GM21367 (cell line): ENCODE measurements at regions not wholly inside any gene's neighbourhood (a gene's known extent, or its start where the extent isn't known, plus 50 kb on each side); places are given as distances from the start of the nearest gene placed in this dataset.
"Not testable (repeated sequence)": the region's sequence is repeated elsewhere in the genome, so short reads cannot be mapped to it uniquely, and the experiment has no call there.

Experiments
- ATAC-seq: cut with Tn5 transposase; IDR thresholded peaks from one replicate; pipeline ENCODE4 v1.9.1; 2021; ENCODE audit not compliant: unreplicated experiment

DNA sequence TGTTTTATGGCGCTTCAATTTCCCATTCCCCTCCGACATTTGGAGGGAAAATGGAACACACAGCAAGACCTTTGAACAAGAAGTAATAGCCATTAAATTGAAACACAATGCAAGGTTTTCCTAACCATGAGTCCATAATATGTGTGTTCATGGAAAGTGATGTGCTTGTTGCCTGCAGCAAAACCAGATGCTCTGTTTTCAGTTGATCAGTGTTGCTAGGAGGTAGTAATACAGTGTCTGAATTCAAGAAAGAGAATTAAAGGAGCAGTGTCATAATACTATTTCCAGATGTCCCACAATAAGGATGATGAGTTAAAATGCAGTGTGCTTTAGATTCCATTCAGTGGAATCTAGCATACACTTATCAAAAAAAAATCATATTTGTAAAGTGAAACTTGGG lies 637.4 kb upstream of the API5 start:
- ATAC-seq = no peak

DNA sequence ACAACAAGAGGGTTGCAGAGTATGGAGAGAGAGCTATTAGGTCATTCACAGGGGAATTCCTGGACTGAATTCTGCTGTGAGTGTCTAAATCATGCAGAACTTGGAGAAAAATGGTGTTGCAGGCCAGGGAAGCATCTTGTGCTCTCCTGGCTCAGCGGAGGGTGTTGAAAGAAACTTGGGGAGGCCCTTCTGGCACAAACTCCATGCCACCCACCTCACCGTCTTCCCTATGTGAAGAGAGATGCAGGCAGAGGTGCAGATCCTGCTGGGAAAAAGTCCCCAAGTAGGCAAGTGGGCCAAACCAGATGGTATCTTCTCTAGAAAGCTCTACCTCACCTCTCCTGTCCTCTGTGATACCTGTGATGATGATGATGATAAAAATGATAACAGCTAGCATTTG lies 604.3 kb upstream of the API5 start:
- ATAC-seq = no peak

DNA sequence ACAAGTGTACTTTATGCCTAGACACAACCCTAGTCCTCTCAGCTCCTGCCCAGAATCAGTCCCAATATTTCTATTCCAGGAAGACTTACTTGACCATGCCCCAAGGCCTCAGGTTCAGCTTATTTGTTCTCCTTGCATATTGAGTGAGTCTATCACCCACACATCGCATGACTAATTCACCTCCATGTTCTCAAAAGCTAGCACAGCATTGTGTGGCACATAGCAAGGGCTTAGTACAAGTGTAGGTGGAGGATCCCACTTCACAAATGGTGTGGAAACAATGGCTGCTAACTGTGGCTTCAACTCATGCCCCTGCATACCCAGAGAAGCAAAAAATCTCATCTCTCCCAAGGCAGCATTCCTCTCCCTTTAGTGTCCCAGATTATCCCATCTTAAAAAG lies 602.6 kb upstream of the API5 start:
- ATAC-seq = no peak

DNA sequence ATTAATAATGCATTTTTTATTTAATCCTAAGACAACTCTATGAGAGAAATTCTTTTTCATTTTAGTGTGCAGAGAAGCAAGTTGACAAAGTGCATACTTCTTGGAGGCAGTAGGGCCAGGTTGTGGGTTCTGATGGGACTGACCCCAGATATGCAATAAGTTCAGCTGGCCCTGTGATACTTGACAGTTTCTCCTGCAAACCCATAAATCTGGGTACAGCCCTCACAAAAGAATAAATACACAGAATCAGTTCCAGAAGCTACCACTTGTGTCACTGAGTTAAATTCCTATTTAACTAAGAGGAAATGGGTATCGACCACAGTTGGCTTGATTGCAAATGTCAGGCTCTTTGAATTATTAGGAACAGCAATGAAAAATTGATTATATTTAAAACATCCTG lies 598.5 kb upstream of the API5 start:
- ATAC-seq = no peak

DNA sequence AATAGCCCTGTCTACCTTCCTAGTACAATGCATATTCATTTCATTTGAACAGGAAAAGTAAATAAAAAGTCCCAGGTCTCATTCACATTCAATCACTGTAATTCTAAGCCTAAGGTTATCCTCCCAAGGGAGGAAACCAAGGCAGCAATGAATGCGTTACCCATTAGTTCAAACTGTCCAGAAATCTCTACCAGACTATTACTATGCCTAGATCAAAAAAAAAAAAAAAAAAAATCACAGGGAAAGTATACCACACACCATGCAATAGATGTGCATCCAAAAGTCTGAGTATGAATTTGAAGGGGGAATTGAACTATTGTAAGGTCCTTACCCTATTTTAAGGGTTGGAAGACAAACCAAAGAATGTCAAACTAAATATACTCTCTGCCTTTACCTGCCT lies 598.0 kb upstream of the API5 start:
- ATAC-seq = no peak

DNA sequence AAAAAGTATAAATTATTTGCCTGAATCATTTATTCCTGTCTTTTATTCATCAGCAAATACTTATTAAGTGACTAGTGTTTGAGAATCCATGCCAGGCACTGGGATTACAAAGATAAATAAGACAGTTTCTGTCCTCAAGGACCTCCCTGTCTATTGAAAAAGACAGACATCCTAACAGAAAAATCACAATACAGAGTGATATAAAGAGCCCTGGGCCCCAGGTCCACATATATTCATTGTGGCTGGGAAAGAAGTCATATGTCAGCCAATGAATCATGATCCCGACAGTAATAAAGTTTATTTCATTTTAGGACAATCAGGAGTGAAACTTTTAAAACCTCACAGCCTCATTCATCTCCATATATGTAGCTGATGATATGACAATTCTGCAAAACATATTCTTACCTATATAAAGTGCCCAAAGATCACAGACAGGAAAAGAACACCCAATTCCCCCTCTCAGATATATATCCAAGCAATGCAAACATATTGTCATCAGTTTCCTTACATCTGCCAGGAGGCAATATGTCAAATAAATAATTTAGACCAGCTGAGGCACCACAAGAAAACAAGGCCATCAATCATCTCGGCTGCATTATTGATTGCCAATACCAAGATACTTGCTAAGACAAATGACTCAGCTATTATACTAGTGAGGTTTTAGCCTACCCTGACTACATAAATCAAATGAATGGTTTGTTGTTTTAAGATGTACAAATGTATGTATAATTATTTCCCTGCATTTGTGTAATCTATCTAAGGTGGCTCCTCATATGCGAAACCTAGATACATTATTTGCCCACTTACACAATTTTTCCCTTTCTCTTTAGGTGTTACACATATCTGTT lies 590.9 kb upstream of the API5 start:
- ATAC-seq = no peak

DNA sequence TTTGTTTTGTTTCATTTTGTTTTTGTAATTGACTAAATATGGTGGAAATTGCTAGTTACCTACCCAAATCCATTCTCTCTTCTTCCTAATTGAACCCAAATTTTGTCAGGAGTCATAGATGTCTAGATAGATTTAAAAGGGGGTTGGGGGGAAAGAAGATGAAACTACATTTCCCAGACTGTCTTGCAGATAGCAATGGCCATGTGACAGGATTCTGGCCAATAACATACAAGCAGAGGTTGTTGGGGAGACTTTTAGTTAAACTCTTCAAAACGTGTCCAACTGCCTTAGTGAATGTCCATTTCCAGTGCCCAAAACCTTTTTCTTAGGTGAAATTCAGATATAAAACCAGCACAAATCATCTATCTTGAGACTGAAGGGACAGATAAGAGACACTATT lies 583.9 kb upstream of the API5 start:
- no peak for ATAC-seq

DNA sequence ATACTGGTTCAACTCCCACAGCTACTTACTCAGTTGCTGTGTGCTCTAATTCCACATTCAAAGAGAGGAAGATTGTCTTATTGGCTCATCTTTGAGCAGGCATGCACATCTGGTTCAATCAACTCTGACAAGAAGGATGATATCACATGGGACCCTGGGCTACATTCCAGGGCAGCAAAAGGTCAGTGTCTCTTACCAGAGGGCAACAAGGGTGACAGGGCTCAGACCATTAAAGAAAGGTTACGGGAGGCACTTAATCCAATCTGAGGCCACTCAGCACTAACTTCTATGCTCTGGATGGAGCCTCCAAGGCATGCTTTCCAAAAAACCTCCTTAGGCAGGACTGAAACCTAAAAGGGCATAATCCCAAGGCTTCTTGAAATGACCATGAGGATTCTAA lies 549.4 kb upstream of the API5 start:
- no peak for ATAC-seq

DNA sequence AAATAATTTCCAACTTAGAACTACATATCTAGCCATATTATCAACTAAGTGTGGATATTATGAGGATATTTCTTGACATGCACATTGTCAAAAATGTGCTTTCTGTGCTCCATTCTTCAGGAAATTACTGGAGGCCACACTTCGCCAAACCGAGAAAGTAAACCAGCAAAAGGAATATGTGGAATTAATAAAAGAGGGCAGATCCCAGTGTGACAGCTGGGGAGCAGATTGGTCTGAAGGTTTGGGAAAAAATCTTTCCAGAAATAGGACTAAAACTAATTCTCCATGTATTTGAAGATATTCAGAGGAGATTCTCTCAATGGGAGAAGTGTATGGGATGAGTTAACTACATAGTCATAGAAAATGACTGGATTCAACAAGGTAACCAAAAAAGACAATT lies 546.9 kb upstream of the API5 start:
- no peak for ATAC-seq

DNA sequence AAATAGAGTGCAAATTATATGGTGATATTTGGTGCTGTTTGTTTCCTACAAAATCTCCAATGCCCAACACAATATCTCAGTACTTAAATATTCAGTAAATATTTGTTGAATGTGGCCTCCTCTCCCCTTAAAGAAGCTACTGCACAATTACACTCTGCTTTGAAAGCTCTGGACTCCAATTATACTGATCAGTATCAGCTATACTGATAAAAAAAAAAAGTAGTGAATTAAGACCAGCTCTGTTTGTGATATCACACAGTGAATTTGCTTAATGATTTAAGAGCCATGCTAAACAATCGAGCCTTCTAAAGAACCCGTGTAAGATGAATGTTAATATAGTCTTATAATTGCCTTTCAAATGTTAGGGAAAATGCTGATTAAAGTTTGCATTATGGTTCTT lies 543.2 kb upstream of the API5 start:
- no peak for ATAC-seq

DNA sequence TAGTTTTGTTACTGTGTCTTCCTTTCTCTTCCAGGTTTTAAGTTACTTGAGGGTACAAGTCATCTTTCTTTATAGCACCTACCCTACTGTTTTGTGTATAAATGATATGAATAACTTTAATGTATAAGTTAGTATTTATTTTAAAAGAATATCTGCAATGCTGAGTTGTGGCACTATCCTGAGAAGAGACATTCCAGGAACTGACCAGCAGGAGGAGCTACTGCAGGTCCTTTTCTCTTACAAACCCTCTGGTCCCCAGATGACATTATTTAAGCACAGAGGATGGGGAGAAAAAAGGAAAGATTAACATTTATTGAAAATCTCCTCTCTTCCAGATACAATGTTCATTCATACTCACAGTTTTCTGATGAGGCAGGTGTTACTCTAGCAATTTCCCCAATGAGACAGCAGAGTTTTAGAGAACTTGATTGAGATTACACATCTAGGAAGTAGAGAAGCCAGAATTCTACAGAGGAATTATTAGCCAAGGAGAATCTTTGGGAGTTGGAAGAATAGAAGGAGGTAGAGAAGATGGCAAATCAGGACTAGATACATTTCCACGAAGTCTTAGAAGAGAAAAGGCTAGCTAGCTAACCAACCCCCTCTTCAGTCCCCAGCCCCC lies 541.2 kb upstream of the API5 start:
- ATAC-seq = no peak

DNA sequence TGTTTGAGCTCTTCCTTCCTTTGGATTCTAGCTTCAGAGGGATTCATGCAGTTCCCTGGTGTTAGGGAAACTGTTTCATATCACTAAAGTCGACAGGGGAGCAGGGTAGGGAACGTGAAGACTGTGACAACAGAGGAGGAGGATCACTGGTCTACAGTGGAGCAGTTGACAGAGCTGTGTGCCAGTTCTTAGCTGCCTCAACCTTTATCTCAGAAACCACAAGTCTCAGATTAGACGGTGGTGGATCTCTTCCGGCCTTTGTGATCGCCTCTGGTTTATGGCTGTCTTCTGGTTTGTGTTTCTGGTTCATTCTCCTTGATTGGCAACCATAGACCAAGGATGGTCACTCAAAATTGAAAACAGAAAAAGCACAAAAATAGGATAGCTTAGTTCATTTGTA lies 538.9 kb upstream of the API5 start:
- ATAC-seq = no peak

DNA sequence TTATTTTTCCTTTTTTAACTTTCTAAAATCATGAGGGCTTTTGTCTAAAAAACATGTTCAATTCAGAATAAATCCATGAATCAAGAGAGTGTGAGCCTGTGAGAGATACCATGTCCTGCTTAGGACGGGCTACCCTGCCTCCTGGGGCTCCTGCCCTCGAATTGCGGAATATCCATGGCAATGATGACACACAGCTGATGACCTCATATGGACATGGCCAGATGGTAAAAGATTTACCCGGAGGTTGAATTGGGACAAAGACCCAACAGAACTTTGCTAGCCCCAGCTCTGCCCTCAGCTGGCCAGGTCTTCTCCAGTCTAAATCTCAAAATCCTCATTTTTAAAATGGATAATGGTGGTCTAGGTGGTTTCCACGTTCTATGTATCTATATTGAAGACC lies 538.1 kb upstream of the API5 start:
- ATAC-seq = no peak

DNA sequence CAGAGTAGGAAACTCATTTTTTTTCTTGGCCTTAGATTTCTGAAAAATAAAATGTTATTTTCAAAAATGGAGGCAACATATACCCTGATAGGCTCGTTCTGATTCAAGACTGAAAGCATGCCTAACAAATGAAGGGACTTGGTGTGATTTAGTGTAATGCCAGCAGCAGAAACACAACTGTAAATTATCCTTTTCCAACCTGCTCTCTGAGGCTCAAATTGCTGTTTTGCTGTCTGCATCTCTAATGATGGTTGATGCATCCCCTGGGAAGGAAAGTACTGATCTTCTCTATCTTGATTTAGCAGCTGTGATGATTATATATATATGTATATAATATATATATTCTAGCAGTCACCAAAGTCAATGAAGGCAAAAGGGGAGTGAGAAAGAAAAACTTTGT lies 537.2 kb upstream of the API5 start:
- ATAC-seq = no peak

DNA sequence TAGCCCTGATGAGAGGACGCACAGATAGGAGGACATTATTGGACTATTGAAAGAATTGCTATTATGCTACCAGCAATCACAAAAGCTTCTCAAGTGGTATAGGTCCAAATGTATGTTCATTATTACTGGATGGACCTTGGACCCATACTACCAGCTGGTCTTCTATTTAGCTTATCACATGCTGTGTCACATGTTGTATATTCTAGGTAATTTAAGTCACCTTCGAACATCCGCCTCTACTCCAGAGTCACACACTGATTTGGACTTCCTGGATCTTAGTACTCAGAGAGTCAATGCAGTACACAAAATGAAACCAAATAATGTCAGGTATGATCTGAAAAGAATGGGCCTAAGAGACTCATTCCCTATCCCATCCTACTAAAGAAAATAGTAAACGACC lies 534.0 kb upstream of the API5 start:
- ATAC-seq = no peak

DNA sequence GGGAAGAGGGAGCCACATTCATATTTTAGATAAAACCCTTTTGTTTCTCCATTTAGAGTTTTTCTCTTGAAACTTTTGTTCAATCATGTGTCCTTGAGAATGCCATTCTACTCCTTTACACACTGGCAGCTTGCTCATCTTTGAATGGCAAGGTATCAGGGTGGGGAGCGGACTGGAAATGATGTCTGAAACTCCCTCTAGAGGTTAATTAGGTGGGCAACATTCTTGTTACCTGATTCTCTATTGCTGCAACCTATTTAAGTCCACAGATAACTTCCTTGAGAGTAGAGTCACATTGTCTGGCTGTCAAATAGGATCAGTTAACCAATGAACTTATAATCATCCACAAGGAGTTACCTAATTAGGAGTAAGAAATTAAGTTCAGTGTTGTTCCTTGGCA lies 533.6 kb upstream of the API5 start:
- ATAC-seq = no peak

DNA sequence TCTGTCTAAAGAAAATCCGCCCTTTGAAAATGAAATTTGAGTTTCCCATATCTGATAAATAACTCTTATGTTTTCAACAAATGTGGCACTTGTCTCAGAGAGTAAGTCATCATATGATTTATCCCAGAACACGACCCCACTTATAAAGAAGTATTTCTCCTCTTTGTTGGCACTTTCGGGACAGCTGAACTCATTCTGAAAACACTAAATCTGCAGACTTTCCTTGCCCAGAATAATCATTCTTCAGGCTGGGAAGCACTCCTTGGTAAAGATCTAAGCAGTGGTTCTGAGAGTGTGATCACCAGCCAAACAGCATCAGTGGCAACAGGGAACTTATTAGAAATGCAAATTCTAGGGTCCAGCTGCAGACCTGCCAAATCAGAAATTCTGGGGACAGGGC lies 532.2 kb upstream of the API5 start:
- ATAC-seq = no peak

DNA sequence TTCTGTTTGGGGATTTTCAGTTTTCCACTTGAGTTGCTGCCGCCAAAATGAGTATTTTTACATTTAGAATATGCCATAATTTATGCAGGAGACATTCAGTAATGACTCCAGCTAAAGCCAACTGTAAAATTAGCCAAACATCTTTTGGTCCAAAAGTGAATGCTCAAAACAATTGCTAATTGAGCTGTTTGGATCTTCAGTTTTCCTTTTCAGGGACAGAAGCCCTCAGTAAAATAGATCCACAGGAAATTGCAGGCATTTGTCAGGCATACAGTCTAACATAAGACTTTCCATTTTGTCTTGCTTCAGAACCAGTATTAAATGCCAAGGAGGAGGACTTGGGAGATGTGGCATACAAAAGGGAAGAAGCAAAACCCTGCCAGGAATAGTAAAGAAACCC lies 524.8 kb upstream of the API5 start:
- ATAC-seq = no peak

DNA sequence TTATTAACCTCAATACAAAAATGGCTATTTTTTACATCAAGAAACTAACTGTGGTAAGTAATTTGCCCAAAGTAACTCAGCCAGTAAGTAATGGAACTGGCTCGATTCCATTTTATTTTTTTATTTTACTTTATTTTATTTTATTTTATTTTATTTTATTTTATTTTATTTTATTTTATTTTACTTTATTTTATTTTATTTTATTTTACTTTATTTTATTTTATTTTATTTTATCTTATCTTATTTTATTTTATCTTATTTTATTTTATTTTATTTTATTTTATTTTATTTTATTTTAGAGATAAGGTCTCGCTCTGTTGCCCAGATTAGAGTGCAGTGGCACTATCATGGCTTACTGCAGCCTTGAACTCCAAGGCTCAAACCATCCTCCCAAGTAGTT lies 516.3 kb upstream of the API5 start:
- not testable (repeated sequence) for ATAC-seq

DNA sequence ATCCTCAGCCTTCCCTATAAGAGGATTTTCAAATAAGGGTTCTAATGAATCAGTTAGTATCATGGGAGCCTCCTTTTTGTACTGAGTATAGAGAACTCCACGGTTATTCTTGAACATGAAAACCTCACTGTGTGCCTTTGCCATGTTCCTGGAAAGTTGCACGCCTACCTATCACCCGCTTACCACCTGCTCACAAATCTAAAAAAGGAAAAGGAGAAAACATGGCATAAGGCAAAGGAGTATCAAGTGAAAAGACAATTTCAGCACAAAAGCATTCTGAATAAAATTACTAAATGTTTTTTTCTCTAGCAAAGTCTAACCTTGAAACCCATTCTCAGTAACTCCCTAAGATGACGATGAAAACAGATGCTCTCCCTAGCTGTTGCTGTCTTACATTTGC lies 511.8 kb upstream of the API5 start:
- ATAC-seq = no peak

DNA sequence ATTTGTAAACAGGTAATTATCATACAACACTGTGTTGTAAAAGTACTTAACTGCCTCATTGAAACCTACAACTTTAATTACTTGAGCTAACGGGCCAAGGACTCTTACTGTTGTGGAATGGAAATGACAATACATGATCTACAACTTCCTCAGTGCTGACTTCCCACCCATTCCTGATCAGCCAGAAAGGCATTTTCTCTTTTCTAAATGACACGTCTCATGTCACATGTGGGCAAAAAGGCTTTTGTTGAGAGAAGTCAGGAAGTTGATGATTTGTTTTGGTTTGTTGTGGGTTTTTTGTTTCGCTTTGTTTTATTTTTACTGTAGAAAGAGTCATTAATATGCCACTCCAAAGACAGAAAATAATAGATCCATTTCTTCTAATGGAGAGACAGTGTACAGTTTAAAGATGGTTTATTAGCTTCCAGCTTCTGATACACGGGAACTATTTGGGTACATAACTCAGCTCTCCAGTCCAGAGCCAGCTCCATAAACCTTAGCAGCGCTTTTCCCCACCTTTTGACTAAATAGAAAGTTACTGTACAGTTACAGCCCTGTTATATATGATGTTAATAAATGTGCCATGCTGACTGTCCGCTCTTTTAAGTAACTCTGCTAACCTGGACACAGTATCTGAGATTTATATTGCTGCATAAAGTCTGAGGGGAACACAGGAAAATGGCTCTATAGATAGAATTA lies 509.4 kb upstream of the API5 start:
- ATAC-seq = no peak

DNA sequence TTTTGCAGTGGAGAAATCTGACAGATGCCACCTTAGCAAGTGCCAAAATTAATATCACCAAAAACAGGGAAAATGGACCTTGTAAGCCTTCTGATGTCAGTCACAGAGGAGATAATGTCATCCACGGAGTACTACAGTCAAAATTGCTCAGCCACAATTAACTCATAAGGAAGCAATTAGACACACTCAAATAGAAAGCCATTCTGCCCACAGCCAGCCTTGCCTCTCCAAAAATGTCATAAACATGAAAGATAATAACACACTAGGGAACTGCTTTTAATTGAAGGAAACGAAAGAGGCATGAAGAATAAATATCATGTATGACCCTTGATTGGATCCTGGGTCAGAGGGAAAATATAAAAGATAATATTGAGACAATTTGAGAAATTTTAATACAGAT lies 505.6 kb upstream of the API5 start:
- ATAC-seq = no peak
